Thyroid gland (tissue), 4 donors: ENCODE measurements at regions not wholly inside any gene's neighbourhood (a gene's known extent, or its start where the extent isn't known, plus 50 kb on each side); places are given as distances from the start of the nearest gene placed in this dataset.

ENCODE experiments used
- DNase-seq, 2 donors: peaks; one replicate each; pipeline ENCODE4 v3.0.0-alpha.2; 2019
- H3K27ac ChIP-seq, 3 donors: fragments of 200-600 bp; sonication (generic); 1 replicate in 2 of 3; 2 replicates in 1 of 3; pipeline ENCODE4 v1.5.1; 2016 to 2019; ENCODE audit warnings: mild to moderate bottlenecking in 1 of 3, moderate library complexity in 1 of 3
- H3K27me3 ChIP-seq: fragments of 200-600 bp; sonication (generic); one replicate; pipeline ENCODE4 v1.5.1; 2019
- H3K36me3 ChIP-seq, 2 donors: fragments of 200-600 bp; sonication (generic); one replicate each; pipeline ENCODE4 v1.5.1; 2016 to 2019
- H3K4me1 ChIP-seq, 2 donors: fragments of 200-600 bp; sonication (generic); one replicate each; pipeline ENCODE4 v1.5.1; 2017 to 2019
- H3K4me3 ChIP-seq, 3 donors: fragments of 200-600 bp; sonication (generic); replicated peaks in 1 of 3; 1 replicate in 2 of 3; 2 replicates in 1 of 3; pipeline ENCODE4 v1.5.1; 2016; ENCODE audit warnings: mild to moderate bottlenecking in 1 of 3
- H3K9me3 ChIP-seq: fragments of 200-600 bp; sonication (generic); one replicate; pipeline ENCODE4 v1.5.1; 2017
- CTCF ChIP-seq, 6 experiments: fragments of 200-600 bp in 3 of 6; fragments of 450-650 bp in 3 of 6; sonication (generic) in 3 of 6; IDR thresholded peaks; one replicate each; pipeline ENCODE4 v1.5.1; 2016 to 2019; ENCODE audit warnings: antibody characterized with exemption in 6 of 6, mild to moderate bottlenecking in 2 of 6, inconsistent platforms in 1 of 6, moderate library complexity in 1 of 6
- POLR2A ChIP-seq, 2 donors: fragments of 450-650 bp; IDR thresholded peaks; one replicate each; pipeline ENCODE4 v1.6.1; 2017; ENCODE audit warnings: antibody characterized with exemption in 2 of 2, mild to moderate bottlenecking in 2 of 2, moderate library complexity in 1 of 2
- WGBS, 2 donors: methylation state at CpG; one replicate each; pipeline ENCODE4 v1.1.5; 2017; 5-methylcytosine and 5-hydroxymethylcytosine counted together
- intact Hi-C: fragments of 100-400 bp; cut with DNase I; formaldehyde crosslinking; loops from one replicate; pipeline ENCODE4 v1.15.1; 2023

GRCh38 chr3:18735005-18735404 lies 309.9 kb upstream of the SATB1 start:
- no peak for DNase-seq
- intact Hi-C loops, result no loop called here
- 75 to 82% methylated on average over 2 of the region's 2 CpGs for WGBS, 2 donors
- Histone ChIP-seq H3K27me3 (no peaks in the 10 kb centered on the region), H3K4me3 (no peak overlapping the region), H3K4me1 (no peaks in the 10 kb centered on the region), H3K27ac (no peak overlapping the region), H3K9me3 (no peaks in the 10 kb centered on the region), H3K36me3 (no peaks in the 10 kb centered on the region)
- TF ChIP-seq POLR2A (IDR thresholded peaks at IDR 0.05), result no peak
- no peak for TF ChIP-seq CTCF (IDR thresholded peaks at IDR 0.05)

- no peaks in the 10 kb centered on the region for H3K36me3 ChIP-seq
- no peaks in the 10 kb centered on the region for H3K9me3 ChIP-seq
- no peaks in the 10 kb centered on the region for H3K4me1 ChIP-seq
- no peak overlapping the region for H3K4me3 ChIP-seq
- intact Hi-C loops, result no loop called here
- H3K27ac ChIP-seq, result no peak overlapping the region
- WGBS, 2 donors, result 87 to 89% methylated on average over 2 of the region's 2 CpGs
- DNase-seq, result no peak
- no peaks in the 10 kb centered on the region for H3K27me3 ChIP-seq
- TF ChIP-seq POLR2A (IDR thresholded peaks at IDR 0.05) (no peak), CTCF (IDR thresholded peaks at IDR 0.05) (no peak)
These were observed 309.2 kb upstream of the SATB1 start for GRCh38 chr3:18734309-18734708.

GRCh38 chr3:18732474-18732873 lies 307.3 kb upstream of the SATB1 start:
- H3K4me3 ChIP-seq, result no peak overlapping the region

GRCh38 chr3:18730491-18730890 lies 305.4 kb upstream of the SATB1 start:
- TF ChIP-seq POLR2A (IDR thresholded peaks at IDR 0.05), result no peak
- no peak for TF ChIP-seq CTCF (IDR thresholded peaks at IDR 0.05)
- Histone ChIP-seq H3K4me1 (no peaks in the 10 kb centered on the region), H3K4me3 (no peak overlapping the region), H3K27me3 (no peaks in the 10 kb centered on the region), H3K9me3 (no peaks in the 10 kb centered on the region), H3K36me3 (no peaks in the 10 kb centered on the region), H3K27ac (no peak overlapping the region)
- 77 to 86% methylated on average over 2 of the region's 2 CpGs for WGBS, 2 donors
- no peak for DNase-seq
- intact Hi-C loops, result no loop called here

More at GRCh38 chr3:18732474-18732873, 307.3 kb upstream of the SATB1 start:
- Histone ChIP-seq H3K4me1 (no peaks in the 10 kb centered on the region), H3K27ac (no peak overlapping the region), H3K9me3 (no peaks in the 10 kb centered on the region), H3K36me3 (no peaks in the 10 kb centered on the region), H3K27me3 (no peaks in the 10 kb centered on the region)
- TF ChIP-seq POLR2A (IDR thresholded peaks at IDR 0.05) (no peak), CTCF (IDR thresholded peaks at IDR 0.05) (no peak)
- DNase-seq, result no peak
- intact Hi-C loops, result no loop called here
- WGBS, 2 donors, result 31 to 38% methylated on average over 1 of the region's 1 CpG

- 85 to 96% methylated on average over 1 of the region's 1 CpG for WGBS, 2 donors
- H3K36me3 ChIP-seq, result no peaks in the 10 kb centered on the region
- TF ChIP-seq POLR2A (IDR thresholded peaks at IDR 0.05) (no peak), CTCF (IDR thresholded peaks at IDR 0.05) (no peak)
- DNase-seq, result no peak
- H3K9me3 ChIP-seq, result no peaks in the 10 kb centered on the region
- no peak overlapping the region for H3K4me3 ChIP-seq
- intact Hi-C loops, result no loop called here
- no peak overlapping the region for H3K27ac ChIP-seq
- H3K27me3 ChIP-seq, result no peaks in the 10 kb centered on the region
- no peaks in the 10 kb centered on the region for H3K4me1 ChIP-seq
These were observed 304.5 kb upstream of the SATB1 start for GRCh38 chr3:18729671-18730070.
